ENCODE measurements at regions not wholly inside any gene's neighbourhood (a gene's known extent, or its start where the extent isn't known, plus 50 kb on each side); places are given as distances from the start of the nearest gene placed in this dataset.

GRCh38 chr17:56667925-56668458, 74.5 kb downstream of the NOG start:
- TF ChIP-seq ZNF274 (IDR thresholded peaks at IDR 0.05; ENCODE audit: low read depth, low read length) = no peak
- TF ChIP-seq YY1 (IDR thresholded peaks at IDR 0.05; ENCODE audit: insufficient read depth, insufficient read length) = no peak
- no peak for TF ChIP-seq SUZ12 (IDR thresholded peaks at IDR 0.05; ENCODE audit: extremely low read depth, insufficient read depth, insufficient read length)

All from NT2/D1 (cell line).